Bronchial epithelial cell (primary cell): ENCODE measurements at regions not wholly inside any gene's neighbourhood (a gene's known extent, or its start where the extent isn't known, plus 50 kb on each side); places are given as distances from the start of the nearest gene placed in this dataset.
"Not testable (repeated sequence)": the region's sequence is repeated elsewhere in the genome, so short reads cannot be mapped to it uniquely, and the experiment has no call there.

ENCODE experiments used
- DNase-seq: peaks from one replicate; pipeline ENCODE4 v3.0.0-alpha.2; 2010; ENCODE audit warnings: low read depth
- FAIRE-seq: peaks from 2 replicates; lab custom pipeline; 2011; peaks lifted over from hg19 to GRCh38; lab: Jason Lieb, UNC
- H3K27me3 ChIP-seq: 2 replicates; pipeline ENCODE4 v1.5.1; 2011; ENCODE audit warnings: low read length; ENCODE audit not compliant: control insufficient read depth, insufficient read depth
- H3K36me3 ChIP-seq: 2 replicates; pipeline ENCODE4 v1.5.1; 2011; ENCODE audit warnings: low read length; ENCODE audit not compliant: control insufficient read depth, insufficient read depth
- H3K4me3 ChIP-seq: 2 replicates; pipeline ENCODE4 v1.5.1; 2011; ENCODE audit warnings: mild to moderate bottlenecking, low read depth, low read length, control low read depth
- TF ChIP-seq, protein P1 (sequence below): IDR thresholded peaks from 2 replicates; pipeline ENCODE4 v1.5.1; 2011; ENCODE audit warnings: mild to moderate bottlenecking, moderate library complexity, low read length, control low read depth, inconsistent platforms; ENCODE audit not compliant: insufficient read depth, severe bottlenecking

DNA sequence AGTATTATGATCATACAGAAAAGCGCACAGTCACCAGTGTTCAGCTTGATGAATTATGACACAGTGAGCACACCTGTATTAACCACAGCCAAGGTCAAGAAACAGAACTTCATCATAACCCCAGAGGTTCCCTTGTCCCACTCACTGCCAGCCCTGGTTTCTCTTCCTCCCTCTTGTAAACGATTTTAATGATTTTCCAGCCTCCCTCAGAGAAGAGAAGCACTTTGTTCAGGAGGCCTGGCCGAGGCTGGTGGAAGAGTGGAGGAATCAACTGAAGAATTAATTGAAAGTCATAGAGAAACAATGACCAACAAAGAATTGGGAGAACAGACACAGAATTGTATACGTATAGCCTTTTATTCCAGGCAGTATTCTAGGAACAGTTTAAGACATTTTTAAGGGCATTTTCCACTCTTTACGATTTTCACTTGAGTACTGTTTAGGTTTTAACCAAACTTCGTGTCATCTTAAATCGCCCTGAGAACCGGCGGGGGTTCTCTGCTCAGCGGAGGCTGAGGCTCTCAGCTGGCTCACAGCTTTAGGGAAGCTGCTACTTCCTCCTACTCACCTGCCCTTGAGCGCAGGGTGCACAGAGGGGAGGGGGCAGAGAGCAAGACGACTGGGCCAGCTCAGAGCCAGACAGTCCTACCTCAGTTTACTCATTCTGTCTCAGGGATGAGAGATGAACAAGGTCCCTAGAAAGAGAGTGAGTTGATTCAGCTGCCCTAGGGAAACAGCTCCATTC, 108.6 kb downstream of the AKAP11 start:
- peak; percentile 28 for FAIRE-seq
- no peak for DNase-seq
- Histone ChIP-seq H3K36me3 (no peaks in the 10 kb centered on the region), H3K4me3 (no peak overlapping the region), H3K27me3 (no peaks in the 10 kb centered on the region)
- TF ChIP-seq, protein P1, sequence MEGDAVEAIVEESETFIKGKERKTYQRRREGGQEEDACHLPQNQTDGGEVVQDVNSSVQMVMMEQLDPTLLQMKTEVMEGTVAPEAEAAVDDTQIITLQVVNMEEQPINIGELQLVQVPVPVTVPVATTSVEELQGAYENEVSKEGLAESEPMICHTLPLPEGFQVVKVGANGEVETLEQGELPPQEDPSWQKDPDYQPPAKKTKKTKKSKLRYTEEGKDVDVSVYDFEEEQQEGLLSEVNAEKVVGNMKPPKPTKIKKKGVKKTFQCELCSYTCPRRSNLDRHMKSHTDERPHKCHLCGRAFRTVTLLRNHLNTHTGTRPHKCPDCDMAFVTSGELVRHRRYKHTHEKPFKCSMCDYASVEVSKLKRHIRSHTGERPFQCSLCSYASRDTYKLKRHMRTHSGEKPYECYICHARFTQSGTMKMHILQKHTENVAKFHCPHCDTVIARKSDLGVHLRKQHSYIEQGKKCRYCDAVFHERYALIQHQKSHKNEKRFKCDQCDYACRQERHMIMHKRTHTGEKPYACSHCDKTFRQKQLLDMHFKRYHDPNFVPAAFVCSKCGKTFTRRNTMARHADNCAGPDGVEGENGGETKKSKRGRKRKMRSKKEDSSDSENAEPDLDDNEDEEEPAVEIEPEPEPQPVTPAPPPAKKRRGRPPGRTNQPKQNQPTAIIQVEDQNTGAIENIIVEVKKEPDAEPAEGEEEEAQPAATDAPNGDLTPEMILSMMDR = no peak

DNA sequence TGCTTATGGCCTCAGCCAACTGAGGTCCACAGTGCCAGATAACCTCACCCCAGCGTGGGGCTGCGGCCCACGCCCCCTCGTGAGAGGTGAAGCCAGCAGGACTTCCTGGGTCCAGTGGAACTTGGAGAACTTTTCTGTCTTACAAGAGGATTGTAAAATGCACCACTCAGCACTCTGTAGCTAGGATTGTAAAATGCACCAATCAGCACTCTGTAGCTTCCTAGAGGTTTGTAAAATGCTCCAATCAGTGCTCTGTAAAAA, 109.1 kb downstream of the AKAP11 start:
- DNase-seq = no peak

DNA sequence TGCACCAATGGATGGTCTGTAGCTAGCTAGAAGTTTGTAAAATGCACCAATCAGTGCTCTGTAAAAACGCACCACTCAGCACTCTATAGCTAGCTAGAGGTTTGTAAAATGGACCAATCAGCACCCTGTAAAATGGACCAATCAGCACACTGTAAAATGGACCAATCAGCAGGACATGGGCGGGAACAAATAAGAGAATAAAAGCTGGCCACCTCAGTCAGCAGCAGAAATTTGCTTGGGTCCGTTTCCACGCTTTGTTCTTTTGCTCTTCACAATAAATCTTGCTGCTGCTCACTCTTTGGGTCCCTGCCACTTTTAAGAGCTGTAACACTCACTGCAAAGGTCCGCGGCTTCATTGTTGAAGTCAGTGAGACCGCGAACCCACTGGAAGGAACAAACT, 109.5 kb downstream of the AKAP11 start:
- FAIRE-seq = peak; percentile 7
- not testable (repeated sequence) for H3K27me3 ChIP-seq, H3K4me3 ChIP-seq, H3K36me3 ChIP-seq, DNase-seq

More for the DNA sequence above, 109.1 kb downstream of the AKAP11 start:
- Histone ChIP-seq H3K36me3 (no peaks in the 10 kb centered on the region), H3K4me3 (no peak overlapping the region), H3K27me3 (no peaks in the 10 kb centered on the region)
- TF ChIP-seq, protein P1 = no peak
- no peak for FAIRE-seq

DNA sequence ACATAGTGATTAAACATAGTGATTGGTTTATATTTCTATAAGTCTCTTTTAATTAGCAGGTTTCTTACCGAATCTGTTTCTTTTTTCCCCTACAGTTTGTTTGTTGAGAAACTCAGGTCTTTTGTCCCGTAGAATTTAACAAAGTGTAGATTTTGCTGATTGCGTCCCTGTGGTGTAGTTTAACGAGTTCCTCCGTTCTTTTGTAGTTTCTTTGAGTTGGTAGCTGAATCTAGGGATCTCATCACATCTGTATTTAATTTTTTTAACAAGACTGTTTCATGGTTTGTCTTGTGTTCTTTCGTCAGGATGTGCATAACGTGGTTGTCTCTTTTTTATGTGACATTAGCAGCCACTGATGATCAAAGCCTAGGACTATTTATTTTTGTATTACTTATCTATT, 111.1 kb downstream of the AKAP11 start:
- no peaks in the 10 kb centered on the region for H3K27me3 ChIP-seq
- TF ChIP-seq, protein P1 = no peak
- FAIRE-seq = no peak

DNA sequence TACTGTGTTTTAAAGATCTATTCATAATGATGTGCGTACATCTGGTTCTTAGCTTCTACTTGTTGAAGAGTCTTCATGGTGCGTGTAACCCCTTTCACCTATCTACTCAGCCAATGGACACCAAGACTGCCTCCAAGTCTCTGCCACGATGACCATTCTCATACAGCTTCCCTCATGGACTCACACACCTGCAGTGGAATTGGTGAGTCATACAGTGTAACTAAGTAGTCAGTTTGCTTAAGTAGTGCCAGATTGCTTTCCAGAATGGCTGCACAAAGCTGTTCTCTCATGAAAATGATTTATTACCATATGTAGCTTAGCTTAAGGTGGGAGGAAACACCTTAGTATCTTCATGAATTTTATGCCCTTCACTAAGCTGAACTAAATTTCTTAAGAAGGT, 112.3 kb downstream of the AKAP11 start:
- FAIRE-seq (peak; percentile 62), DNase-seq (peak; percentile 63)
- H3K27me3 ChIP-seq = no peaks in the 10 kb centered on the region
- no peaks in the 10 kb centered on the region for H3K36me3 ChIP-seq
- no peak overlapping the region for H3K4me3 ChIP-seq
- TF ChIP-seq, protein P1 = no peak

More for the DNA sequence above, 111.1 kb downstream of the AKAP11 start:
- Histone ChIP-seq H3K4me3 (no peak overlapping the region), H3K36me3 (no peaks in the 10 kb centered on the region)
- no peak for DNase-seq

DNA sequence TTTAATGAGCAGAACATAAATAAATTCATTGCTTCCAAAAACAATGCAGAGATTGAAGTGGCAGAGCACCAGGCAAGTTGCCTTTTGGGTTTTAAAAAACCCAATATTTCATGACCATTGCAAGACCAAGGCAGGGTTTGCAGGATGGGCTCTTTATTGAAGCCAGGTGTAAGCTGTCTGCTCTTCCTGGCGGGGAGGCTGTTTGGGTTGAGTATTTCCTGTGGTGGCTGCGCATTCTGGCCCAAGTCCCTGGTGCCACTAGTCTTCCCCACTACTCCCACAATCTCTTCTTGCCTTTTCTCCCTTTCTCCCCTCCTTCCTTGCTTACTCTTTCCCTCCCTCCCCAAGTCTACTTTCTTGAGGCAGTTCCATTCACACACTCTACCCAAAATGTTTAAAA, 116.4 kb downstream of the AKAP11 start:
- Histone ChIP-seq H3K36me3 (no peaks in the 10 kb centered on the region), H3K27me3 (no peaks in the 10 kb centered on the region), H3K4me3 (no peak overlapping the region)
- FAIRE-seq = no peak
- TF ChIP-seq, protein P1 = no peak
- no peak for DNase-seq
